NCI-H524 treated with DMSO at 0.1 percent for 48 hours (cell line): ENCODE measurements at regions not wholly inside any gene's neighbourhood (a gene's known extent, or its start where the extent isn't known, plus 50 kb on each side); places are given as distances from the start of the nearest gene placed in this dataset.
"Not testable (repeated sequence)": the region's sequence is repeated elsewhere in the genome, so short reads cannot be mapped to it uniquely, and the experiment has no call there.

ENCODE experiments used
- DNase-seq: peaks from one replicate; lab custom pipeline; 2025; lab: John Stamatoyannopoulos, UW

GRCh38 chr5:99010294-99010693 is 81.5 kb upstream of the CHD1 start:
- no peak for DNase-seq

GRCh38 chr5:99008009-99008408 is 79.2 kb upstream of the CHD1 start:
- not testable (repeated sequence) for DNase-seq

DNA sequence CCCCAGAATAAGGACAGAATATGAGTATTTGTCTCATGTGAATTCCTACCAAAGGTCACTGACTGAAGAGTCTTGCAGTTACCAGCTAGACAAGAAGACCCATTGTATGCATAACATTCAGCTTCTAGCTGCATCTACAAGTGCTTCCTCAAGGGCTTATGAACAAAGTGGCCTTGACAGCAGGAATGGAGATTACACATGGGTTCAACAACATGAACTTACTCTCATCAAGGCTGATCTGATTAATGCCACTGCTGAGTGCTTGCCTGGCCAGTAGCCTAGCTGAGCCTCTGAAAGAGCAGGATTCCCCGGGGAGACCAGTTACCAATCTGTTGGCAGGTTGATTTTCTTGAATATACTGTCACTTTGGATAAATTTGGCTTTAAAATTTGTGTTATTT is 76.7 kb upstream of the CHD1 start:
- DNase-seq: peak; percentile 66

- DNase-seq: no peak
Measured at GRCh38 chr5:99004960-99005359, 76.2 kb upstream of the CHD1 start.

GRCh38 chr5:99000876-99001275 is 72.1 kb upstream of the CHD1 start:
- no peak for DNase-seq

GRCh38 chr5:99000221-99000620 is 71.4 kb upstream of the CHD1 start:
- DNase-seq: no peak

DNA sequence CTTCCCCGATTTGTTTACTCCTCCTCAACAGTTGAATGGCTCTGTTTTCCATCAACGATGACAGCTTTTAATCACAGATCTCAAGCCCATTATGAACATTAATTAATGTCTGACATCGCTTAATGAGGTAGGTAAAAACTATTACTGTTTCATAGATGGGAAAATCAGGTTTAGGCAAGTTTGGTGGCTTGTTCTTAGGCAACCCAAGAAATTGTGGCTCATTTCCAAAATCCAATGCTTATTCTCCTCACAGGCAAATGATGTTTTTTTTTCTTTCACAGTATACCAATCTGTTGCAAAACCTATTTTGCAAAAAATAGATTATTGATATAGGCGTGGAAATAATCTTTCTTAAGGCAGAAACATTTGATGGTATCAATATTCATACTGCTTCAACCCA is 70.8 kb upstream of the CHD1 start:
- no peak for DNase-seq

- no peak for DNase-seq
Measured at GRCh38 chr5:98997000-98997399, 68.2 kb upstream of the CHD1 start.

- DNase-seq: no peak
Measured at GRCh38 chr5:98994611-98995010, 65.8 kb upstream of the CHD1 start.

DNA sequence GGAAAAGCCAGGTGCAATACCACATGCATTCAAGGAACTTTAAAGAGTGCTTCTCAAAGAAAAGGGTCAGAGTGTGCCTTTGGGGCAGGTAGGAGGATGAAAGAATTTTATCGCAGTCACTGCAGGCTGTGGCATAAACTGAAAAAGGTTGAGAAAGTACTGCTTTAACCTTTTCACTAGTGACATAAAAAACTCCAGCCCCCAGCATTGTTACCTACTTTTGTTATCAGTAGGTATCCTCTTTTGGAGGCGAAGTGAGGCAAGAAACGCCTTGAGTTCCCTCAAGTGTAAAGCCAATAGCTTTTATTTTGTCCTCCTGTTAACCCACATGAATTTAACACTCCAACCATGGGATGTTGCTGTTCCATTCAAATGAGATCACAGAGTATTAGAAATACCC is 64.7 kb upstream of the CHD1 start:
- DNase-seq: no peak

DNA sequence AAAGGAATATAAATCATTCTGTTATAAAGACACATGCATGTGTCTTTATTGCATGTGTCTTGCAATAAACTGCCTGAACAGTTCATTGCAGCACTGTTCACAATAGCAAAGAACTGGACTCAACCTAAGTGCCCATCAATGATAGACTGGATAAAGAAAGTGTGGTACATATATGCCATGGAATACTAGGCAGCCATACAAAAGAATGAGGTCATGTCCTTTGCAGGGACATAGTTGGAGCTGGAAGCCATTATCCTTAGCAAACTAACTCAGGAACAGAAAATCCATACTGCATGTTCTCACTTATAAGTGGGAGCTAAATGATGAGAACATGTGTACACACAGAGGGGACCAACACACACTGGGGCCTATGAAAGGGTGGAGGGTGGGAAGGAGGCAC is 63.7 kb upstream of the CHD1 start:
- no peak for DNase-seq

DNA sequence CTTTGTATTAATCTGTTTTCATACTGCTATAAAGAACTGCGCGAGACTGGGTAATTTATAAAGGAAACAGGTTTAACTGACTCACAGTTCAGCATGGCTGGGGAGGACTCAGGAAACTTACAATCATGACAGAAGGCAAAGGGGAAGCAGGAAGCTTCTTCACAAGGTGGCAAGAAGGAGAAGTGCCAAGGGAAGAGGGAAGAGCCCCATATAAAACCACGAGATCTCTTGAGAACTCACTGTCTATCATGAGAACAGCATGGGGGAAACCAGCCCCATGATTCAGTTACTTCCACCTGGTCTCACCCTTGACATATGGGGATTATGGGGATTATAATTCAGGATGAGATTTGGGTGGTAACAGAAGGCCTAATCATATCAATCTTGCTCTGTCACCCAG is 60.9 kb upstream of the CHD1 start:
- DNase-seq: peak; percentile 87

DNA sequence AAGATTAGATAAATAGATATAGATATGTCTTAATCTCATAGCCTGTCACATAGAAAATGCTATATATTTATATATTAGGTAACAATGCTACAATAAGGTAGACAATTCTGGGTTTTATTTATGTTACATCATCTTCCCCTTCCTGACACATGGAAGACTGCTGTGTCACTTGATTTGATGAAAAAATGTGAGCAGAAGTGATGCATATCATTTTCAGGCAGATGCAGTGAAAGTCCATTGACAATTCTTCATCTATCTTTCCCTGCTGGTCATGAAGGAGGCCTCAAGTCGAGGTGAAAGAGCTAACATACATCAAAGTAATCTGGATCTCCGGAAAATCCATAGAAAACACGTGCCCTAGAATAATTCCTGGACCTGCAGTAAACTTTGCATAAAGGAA is 57.8 kb upstream of the CHD1 start:
- no peak for DNase-seq

DNA sequence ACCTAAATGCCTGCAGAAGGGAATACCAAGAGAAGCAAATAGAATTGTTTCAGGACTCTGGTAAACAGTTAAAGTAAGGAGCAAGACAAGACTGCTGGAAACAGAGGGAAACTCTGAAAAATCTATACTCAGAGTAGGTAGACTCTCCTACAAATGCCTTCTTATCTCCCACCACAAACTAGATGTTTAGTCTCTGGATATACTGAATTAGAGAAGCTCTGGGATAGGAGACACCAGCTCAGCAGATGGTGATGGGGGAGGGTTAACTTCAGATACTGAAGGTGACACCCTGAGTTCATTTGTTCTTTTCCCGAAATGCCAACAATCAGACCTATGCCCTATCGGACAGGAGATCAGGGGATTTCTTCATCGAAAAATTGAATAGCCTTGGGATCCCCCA is 54.1 kb upstream of the CHD1 start:
- no peak for DNase-seq
